ENCODE measurements at regions not wholly inside any gene's neighbourhood (a gene's known extent, or its start where the extent isn't known, plus 50 kb on each side); places are given as distances from the start of the nearest gene placed in this dataset.

GRCh38 chr20:11843289-11843688 is 74.4 kb upstream of the BTBD3 start (continued):
- TF ChIP-seq ZNF462 (CRISPR knock-in tag; IDR thresholded peaks at IDR 0.05): no peak
- TF ChIP-seq STAT1 (IDR thresholded peaks at IDR 0.05; ENCODE audit: unreplicated experiment): no peak
- TF ChIP-seq CTCF (conservative IDR thresholded peaks at IDR 0.05; ENCODE audit: low read depth in 2 of 2): no peak

GRCh38 chr20:11844691-11845090 is 73.0 kb upstream of the BTBD3 start:
- H3K4me3 Mint-ChIP-seq: no peak overlapping the region
- TF ChIP-seq ZNF462 (CRISPR knock-in tag; IDR thresholded peaks at IDR 0.05) (no peak), ZNF331 (CRISPR knock-in tag; IDR thresholded peaks at IDR 0.05; ENCODE audit: low read depth) (no peak), POLR2AphosphoS5 (IDR thresholded peaks at IDR 0.05; ENCODE audit: low read depth) (no peak), ZNF114 (CRISPR knock-in tag; IDR thresholded peaks at IDR 0.05) (no peak), CREB1 (CRISPR knock-in tag; IDR thresholded peaks at IDR 0.05; ENCODE audit: low read depth) (no peak)

More at GRCh38 chr20:11844691-11845090, 73.0 kb upstream of the BTBD3 start:
- Histone ChIP-seq H3K27me3 (ENCODE audit: insufficient read depth) (no peaks in the 10 kb centered on the region), H3K4me2 (no peak overlapping the region), H3K36me3 (ENCODE audit: insufficient read depth) (no peaks in the 10 kb centered on the region), H2AFZ (no peak overlapping the region), H3K9me2 (ENCODE audit: insufficient read depth) (peaks cover 15% of the 10 kb centered on the region), H3K4me3 (no peak overlapping the region), H3K27ac (ENCODE audit: low read depth) (no peak overlapping the region), H4K20me1 (replicated peaks; ENCODE audit: insufficient read depth) (no peaks in the 10 kb centered on the region), H3K4me1 (ENCODE audit: insufficient read depth) (peaks cover 4% of the 10 kb centered on the region), H3K79me2 (replicated peaks; ENCODE audit: insufficient read depth) (no peaks in the 10 kb centered on the region), H3F3A (replicated peaks; ENCODE audit: low read depth) (no peaks in the 10 kb centered on the region)
- DNase-seq (ENCODE audit: low spot score) (no peak), ATAC-seq (no peak)
- Mint-ChIP-seq H3K27me3 (ENCODE audit: insufficient read depth, low read depth, poor library complexity) (no peaks in the 10 kb centered on the region), H3K9me3 (no peaks in the 10 kb centered on the region), H3K27ac (no peak overlapping the region), H3K4me1 (peaks cover 6% of the 10 kb centered on the region), H3K36me3 (ENCODE audit: low read depth) (no peaks in the 10 kb centered on the region)

Data from GM23338 (cell line).